ENCODE measurements at regions not wholly inside any gene's neighbourhood (a gene's known extent, or its start where the extent isn't known, plus 50 kb on each side); places are given as distances from the start of the nearest gene placed in this dataset.

DNA sequence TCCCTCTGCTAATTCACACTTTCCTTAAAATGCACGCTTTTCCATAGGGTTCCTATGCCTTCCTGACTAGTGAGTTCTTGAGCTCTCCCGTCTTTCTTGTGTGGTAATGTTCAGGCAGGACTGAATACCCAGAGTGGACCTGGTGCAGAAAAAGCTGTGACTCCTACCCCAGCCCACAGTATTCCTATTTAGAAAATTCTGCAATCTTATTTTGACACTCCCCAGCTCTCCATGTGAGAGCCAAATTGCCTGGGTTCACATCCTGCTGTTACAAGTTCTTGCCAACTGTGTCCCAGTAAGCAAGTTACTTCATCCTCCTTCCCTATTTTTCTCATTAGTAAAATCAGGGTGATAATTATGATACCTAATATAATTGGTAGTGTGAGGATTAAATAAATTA, 290.8 kb upstream of the SLCO3A1 start:
- DNase-seq, result no peak

GRCh38 chr15:91564631-91565030, 288.9 kb upstream of the SLCO3A1 start:
- no peak for DNase-seq

GRCh38 chr15:91566141-91566540, 287.4 kb upstream of the SLCO3A1 start:
- DNase-seq, result no peak

DNA sequence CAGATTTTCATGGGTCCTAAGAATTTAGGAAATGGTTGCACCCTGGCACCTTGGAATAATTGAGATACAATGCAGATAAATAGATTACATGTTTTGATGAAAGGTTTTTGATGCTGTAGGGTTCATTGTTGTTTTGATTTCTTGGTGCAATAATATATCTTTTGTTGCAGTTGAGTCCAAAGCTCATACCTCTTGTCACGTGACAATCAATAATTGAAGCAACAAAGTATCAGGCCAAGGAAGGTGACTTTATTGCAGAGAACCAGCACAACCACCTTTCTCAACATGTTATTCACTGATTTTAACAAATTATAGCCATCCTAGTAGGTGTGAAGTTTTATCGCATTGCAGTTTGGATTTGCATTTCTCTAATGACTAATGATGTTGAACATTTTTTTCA, 285.5 kb upstream of the SLCO3A1 start:
- DNase-seq, result no peak

GRCh38 chr15:91572110-91572509, 281.4 kb upstream of the SLCO3A1 start:
- no peak for DNase-seq

DNA sequence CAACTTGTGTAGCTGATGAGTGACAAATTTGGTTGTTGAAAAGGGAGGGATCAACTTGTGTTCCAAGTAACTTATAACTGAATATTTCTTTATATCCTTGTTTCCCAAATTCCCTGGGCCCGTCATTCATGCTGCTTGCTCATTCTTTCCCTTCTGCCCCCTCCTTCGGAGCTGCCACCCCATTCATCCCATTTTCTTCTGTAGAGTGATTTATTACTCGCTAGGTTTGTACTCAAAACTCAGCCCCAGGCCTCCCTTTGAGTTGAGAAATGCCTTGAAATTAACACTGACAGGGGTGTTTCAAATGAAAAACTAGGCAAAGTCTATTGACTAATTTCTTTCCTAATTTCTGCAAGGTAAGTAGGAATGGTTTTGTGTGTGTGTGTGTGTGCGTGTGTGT, 277.4 kb upstream of the SLCO3A1 start:
- DNase-seq, result no peak

- DNase-seq, result no peak
Observed at GRCh38 chr15:91578511-91578910, 275.0 kb upstream of the SLCO3A1 start.

DNA sequence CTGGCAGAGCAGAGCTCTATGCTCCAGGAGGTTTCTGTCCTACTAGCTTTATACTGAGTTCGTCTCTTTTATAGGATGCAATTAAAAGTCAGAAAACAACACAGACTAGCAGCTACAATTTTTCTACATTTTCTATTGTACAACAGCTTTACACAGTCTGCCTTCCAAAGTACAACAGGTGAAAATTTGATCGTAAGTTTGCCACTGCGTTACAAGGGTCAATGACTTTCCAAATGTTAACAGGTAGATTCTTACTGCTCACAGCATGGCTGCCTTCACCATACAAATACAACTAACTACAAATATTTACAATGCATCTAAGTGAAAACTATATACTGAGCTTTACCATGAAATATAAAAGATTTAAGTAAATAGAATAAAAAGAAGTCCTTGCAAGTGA, 268.6 kb upstream of the SLCO3A1 start:
- no peak for DNase-seq

- DNase-seq, result no peak
Observed at GRCh38 chr15:91586560-91586959, 266.9 kb upstream of the SLCO3A1 start.

GRCh38 chr15:91589360-91589759, 264.1 kb upstream of the SLCO3A1 start:
- DNase-seq, result peak; percentile 43

- DNase-seq, result no peak
Observed at GRCh38 chr15:91592567-91592966, 260.9 kb upstream of the SLCO3A1 start.

GRCh38 chr15:91593067-91593466, 260.4 kb upstream of the SLCO3A1 start:
- no peak for DNase-seq

DNA sequence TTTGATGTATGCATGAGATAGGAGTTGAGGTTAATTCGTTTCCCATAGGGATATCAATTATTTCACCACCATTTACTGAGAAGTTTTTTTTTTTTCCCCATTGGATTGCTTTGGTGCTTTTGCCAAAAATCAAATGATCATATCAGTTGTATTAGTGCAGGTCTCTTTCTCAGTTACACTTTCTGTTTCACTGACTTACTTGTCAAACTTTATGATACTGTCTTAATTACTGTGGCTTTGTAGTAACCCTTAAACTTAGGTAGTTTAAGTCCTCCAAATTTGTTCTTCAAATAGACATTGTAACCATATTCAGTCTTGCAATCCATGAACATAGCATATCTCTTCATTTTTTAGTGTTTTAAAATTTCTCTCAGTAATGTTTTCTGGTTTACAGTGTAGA, 259.9 kb upstream of the SLCO3A1 start:
- DNase-seq, result no peak

DNA sequence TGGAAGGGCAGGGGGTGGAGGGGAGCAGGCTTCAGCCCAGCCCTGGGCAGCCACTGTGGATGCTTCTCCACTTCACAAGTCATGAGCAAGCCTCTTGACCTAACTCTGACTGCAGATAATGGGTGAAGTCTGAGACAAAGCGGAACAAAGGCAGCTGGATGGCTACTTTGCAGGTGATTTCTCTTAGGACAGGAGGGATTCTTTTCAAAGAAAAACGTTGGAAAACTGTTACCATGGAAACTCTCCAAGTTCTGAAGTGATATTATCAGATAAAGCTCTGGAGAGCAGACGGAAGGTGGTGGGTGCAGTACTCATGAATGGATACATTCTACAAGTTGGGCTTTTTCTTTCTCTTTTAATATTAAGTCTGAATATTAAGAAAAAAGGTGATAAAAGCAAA, 254.2 kb upstream of the SLCO3A1 start:
- DNase-seq, result no peak

DNA sequence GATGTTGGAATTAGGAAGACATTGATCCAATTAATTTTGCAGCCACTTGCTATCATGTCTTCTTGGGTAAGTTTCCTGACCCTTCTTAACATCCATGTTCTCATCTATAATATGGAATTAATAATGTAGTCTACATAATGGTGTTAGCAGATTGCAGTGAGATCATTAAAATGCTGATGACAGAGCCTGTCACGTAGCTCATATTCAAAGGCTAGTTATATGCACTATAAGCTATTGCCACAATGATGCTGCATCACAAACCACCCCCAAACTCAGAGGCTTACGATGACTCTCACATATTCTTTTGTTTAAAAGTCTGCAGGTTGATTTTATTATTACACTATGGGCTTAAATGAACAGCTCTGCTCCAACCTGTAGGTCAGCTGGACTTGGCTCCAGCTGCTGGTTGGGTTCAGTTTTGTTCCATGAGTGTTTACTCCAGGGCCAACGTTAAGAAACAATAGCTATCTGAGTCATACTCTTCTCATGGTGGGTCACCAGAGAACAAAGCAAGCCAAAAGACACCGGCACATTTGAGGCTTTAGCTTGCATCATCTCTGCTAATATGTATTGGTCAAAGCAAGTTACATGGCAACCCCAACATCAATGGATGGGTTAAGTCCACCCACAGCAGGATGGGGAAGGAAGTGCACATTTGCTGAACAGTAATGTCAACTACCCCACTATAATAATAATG, 250.0 kb upstream of the SLCO3A1 start:
- no peak for DNase-seq

GRCh38 chr15:91604122-91604521, 249.4 kb upstream of the SLCO3A1 start:
- no peak for DNase-seq

- DNase-seq, result no peak
Observed at GRCh38 chr15:91605576-91605975, 247.9 kb upstream of the SLCO3A1 start.

GRCh38 chr15:91609231-91609630, 244.3 kb upstream of the SLCO3A1 start:
- DNase-seq, result no peak

- no peak for DNase-seq
Observed at GRCh38 chr15:91609966-91610365, 243.5 kb upstream of the SLCO3A1 start.

DNA sequence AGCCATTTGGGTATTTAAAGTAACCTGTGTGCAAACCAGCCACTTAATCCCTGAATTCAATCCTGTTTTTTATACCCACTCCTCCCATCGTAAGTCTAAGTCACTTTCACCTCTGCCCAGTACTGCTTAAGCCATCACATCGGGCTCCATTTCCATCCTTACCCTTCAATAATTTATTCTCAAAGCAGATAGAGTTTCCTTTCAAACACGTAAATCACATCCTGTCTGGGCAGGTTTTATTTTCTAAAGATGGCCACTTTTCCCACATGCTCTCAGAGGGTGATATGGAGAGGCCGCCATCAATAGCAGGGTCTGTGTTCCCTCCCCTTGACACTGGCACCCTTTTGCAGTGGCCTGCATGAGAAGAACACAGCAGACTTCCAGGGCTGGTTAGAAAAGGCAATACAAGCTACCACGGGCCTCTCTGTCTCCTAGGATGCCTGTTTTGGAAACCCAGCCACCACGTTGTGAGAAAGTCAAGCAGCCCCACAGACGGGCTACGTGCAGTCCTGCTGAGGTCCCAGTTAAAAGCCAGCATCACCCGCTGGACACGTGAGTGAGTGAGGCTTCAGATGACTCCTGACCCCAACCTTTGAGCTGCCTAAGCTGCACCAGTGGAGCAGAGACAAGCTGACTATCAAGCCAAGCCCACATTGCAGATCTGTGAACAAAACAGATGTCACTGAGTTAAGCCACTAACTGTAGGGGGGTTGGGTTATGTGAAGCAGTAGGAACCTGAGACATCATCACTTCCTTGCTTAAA, 241.8 kb upstream of the SLCO3A1 start:
- no peak for DNase-seq

- no peak for DNase-seq
Observed at GRCh38 chr15:91620229-91620628, 233.3 kb upstream of the SLCO3A1 start.

DNA sequence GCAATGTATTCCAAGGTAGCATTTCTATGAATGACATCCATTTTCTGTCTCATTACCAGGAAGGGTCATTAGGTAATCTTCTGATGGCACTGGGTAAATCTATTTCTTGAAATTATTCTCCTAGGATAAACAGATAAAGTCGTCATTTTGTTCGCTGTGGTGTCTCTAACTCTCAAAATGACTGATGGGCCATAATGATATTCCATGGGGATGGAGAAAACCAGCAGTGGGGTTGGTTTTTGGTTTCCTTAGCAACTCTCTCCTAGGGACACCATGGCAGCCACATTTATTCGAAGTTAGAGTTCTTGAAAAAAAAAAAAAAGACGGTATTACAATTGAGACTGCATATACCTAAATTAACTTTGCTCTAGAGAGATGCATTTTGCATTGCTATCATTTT, 231.3 kb upstream of the SLCO3A1 start:
- DNase-seq, result no peak

DNA sequence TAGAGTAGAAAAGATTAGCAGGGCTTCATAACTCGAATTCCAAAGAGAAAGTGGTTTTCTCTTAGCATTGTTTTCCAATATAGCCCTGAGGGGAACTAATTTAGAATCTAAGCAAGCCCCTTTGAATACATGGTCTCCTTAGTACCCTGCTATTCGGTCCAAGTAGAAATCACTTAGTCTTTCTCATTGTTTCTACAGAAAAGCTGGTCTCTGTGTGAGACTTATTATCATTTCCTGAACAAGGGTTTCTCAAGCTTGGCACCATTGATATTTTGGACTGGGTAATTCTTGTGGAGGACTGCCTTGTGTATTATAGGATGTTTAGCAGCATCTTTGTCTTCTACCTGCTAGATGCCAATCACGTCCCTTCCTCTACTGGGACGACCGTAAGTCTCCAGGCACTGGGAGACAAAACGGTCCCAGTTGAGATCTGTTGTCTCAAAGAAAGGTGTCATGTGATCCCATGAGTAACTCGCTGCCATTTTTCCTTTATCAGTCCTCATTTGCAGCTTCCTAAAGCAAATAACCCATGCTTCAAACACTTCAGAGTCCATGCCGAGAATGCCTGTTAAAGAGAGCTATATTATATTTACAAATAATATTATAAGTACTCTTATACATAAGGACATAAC, 230.7 kb upstream of the SLCO3A1 start:
- no peak for DNase-seq

GRCh38 chr15:91624353-91624968, 229.0 kb upstream of the SLCO3A1 start:
- DNase-seq, result no peak
